Ishikawa (cell line): ENCODE measurements at regions not wholly inside any gene's neighbourhood (a gene's known extent, or its start where the extent isn't known, plus 50 kb on each side); places are given as distances from the start of the nearest gene placed in this dataset.

Experiments used
- RAD21 ChIP-seq: IDR thresholded peaks from 2 replicates; pipeline ENCODE4 v1.6.1; 2012; ENCODE audit warnings: low read depth
- TAF1 ChIP-seq: IDR thresholded peaks from 2 replicates; pipeline ENCODE4 v1.6.1; 2012; ENCODE audit warnings: low read depth, mild to moderate bottlenecking
- TEAD4 ChIP-seq: IDR thresholded peaks from 2 replicates; pipeline ENCODE4 v1.6.1; 2012
- YY1 ChIP-seq: IDR thresholded peaks from 2 replicates; pipeline ENCODE4 v1.6.1; 2012; ENCODE audit warnings: low read depth
- TF ChIP-seq, protein P1 (sequence below): IDR thresholded peaks from 2 replicates; pipeline ENCODE4 v1.6.1; 2012; ENCODE audit warnings: low read depth, mild to moderate bottlenecking

- TF ChIP-seq RAD21 (no peak), YY1 (no peak), TEAD4 (no peak), TAF1 (no peak)
- TF ChIP-seq, protein P1, sequence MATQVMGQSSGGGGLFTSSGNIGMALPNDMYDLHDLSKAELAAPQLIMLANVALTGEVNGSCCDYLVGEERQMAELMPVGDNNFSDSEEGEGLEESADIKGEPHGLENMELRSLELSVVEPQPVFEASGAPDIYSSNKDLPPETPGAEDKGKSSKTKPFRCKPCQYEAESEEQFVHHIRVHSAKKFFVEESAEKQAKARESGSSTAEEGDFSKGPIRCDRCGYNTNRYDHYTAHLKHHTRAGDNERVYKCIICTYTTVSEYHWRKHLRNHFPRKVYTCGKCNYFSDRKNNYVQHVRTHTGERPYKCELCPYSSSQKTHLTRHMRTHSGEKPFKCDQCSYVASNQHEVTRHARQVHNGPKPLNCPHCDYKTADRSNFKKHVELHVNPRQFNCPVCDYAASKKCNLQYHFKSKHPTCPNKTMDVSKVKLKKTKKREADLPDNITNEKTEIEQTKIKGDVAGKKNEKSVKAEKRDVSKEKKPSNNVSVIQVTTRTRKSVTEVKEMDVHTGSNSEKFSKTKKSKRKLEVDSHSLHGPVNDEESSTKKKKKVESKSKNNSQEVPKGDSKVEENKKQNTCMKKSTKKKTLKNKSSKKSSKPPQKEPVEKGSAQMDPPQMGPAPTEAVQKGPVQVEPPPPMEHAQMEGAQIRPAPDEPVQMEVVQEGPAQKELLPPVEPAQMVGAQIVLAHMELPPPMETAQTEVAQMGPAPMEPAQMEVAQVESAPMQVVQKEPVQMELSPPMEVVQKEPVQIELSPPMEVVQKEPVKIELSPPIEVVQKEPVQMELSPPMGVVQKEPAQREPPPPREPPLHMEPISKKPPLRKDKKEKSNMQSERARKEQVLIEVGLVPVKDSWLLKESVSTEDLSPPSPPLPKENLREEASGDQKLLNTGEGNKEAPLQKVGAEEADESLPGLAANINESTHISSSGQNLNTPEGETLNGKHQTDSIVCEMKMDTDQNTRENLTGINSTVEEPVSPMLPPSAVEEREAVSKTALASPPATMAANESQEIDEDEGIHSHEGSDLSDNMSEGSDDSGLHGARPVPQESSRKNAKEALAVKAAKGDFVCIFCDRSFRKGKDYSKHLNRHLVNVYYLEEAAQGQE, result no peak
Measured at GRCh38 chr14:55801121-55801520, 221.1 kb downstream of the KTN1 start.
